SH-SY5Y (cell line): ENCODE measurements at regions not wholly inside any gene's neighbourhood (a gene's known extent, or its start where the extent isn't known, plus 50 kb on each side); places are given as distances from the start of the nearest gene placed in this dataset.

Source experiments
- GATA2 ChIP-seq: IDR thresholded peaks from 2 replicates; pipeline ENCODE4 v1.6.1; 2011; ENCODE audit warnings: mild to moderate bottlenecking, low read depth, low read length
- GATA3 ChIP-seq: IDR thresholded peaks from 2 replicates; pipeline ENCODE4 v1.6.1; 2011; ENCODE audit warnings: low read depth, mild to moderate bottlenecking, low read length, moderate library complexity

- TF ChIP-seq GATA2 (no peak), GATA3 (no peak)
Observed at GRCh38 chr1:229080361-229080760, 190.6 kb upstream of the RAB4A start.
